ENCODE measurements at regions not wholly inside any gene's neighbourhood (a gene's known extent, or its start where the extent isn't known, plus 50 kb on each side); places are given as distances from the start of the nearest gene placed in this dataset.

- TF ChIP-seq, protein P1, sequence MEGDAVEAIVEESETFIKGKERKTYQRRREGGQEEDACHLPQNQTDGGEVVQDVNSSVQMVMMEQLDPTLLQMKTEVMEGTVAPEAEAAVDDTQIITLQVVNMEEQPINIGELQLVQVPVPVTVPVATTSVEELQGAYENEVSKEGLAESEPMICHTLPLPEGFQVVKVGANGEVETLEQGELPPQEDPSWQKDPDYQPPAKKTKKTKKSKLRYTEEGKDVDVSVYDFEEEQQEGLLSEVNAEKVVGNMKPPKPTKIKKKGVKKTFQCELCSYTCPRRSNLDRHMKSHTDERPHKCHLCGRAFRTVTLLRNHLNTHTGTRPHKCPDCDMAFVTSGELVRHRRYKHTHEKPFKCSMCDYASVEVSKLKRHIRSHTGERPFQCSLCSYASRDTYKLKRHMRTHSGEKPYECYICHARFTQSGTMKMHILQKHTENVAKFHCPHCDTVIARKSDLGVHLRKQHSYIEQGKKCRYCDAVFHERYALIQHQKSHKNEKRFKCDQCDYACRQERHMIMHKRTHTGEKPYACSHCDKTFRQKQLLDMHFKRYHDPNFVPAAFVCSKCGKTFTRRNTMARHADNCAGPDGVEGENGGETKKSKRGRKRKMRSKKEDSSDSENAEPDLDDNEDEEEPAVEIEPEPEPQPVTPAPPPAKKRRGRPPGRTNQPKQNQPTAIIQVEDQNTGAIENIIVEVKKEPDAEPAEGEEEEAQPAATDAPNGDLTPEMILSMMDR (IDR thresholded peaks at IDR 0.05) = no peak
- TF ChIP-seq ZFX (IDR thresholded peaks at IDR 0.05; ENCODE audit: borderline replicate concordance) = no peak
Measured at GRCh38 chr12:34526946-34527345, 504.6 kb downstream of the ALG10 start.
